HL-60 (cell line): ENCODE measurements at regions not wholly inside any gene's neighbourhood (a gene's known extent, or its start where the extent isn't known, plus 50 kb on each side); places are given as distances from the start of the nearest gene placed in this dataset.
"Not testable (repeated sequence)": the region's sequence is repeated elsewhere in the genome, so short reads cannot be mapped to it uniquely, and the experiment has no call there.

Experiments
- DNase-seq, 2 experiments: peaks; one replicate each; pipeline ENCODE4 v3.0.0-alpha.2; 2010 to 2020; ENCODE audit warnings: low read depth in 1 of 2, low spot score in 1 of 2
- H3K27ac ChIP-seq: fragments of 250-450 bp; sonication (Bioruptor Pico); replicated peaks from 2 replicates; pipeline ENCODE4 v1.5.1; 2020; ENCODE audit warnings: mild to moderate bottlenecking, moderate library complexity
- H3K27me3 ChIP-seq: fragments of 250-450 bp; sonication (Bioruptor Pico); 2 replicates; pipeline ENCODE4 v1.5.1; 2021; ENCODE audit warnings: mild to moderate bottlenecking, moderate library complexity; ENCODE audit not compliant: insufficient read depth, poor library complexity, severe bottlenecking
- H3K4me3 ChIP-seq: replicated peaks from 2 replicates; pipeline ENCODE4 v1.5.1; 2011; ENCODE audit warnings: mild to moderate bottlenecking, control low read depth, low read length; ENCODE audit not compliant: insufficient read depth
- GABPA ChIP-seq: IDR thresholded peaks from 2 replicates; pipeline ENCODE4 v1.6.1; 2012; ENCODE audit warnings: low read depth
- POLR2AphosphoS5 ChIP-seq: IDR thresholded peaks from 2 replicates; pipeline ENCODE4 v1.6.1; 2012; ENCODE audit warnings: low read depth
- SPI1 ChIP-seq: IDR thresholded peaks from 2 replicates; pipeline ENCODE4 v1.6.1; 2012; ENCODE audit warnings: low read depth, mild to moderate bottlenecking, borderline replicate concordance
- TF ChIP-seq, protein P1 (sequence below): IDR thresholded peaks from one replicate; pipeline ENCODE4 v1.5.1; 2011; ENCODE audit warnings: low read length, control low read depth, inconsistent platforms; ENCODE audit not compliant: insufficient read depth
- TF ChIP-seq, protein P2 (sequence below): IDR thresholded peaks from 2 replicates; pipeline ENCODE4 v1.6.1; 2012; ENCODE audit warnings: low read depth; ENCODE audit not compliant: insufficient replicate concordance

- no peak for DNase-seq
- H3K27ac ChIP-seq = no peak overlapping the region
- no peaks in the 10 kb centered on the region for H3K27me3 ChIP-seq
- H3K4me3 ChIP-seq = no peak overlapping the region
- TF ChIP-seq SPI1 (no peak), POLR2AphosphoS5 (no peak), GABPA (no peak)
- TF ChIP-seq, protein P1, sequence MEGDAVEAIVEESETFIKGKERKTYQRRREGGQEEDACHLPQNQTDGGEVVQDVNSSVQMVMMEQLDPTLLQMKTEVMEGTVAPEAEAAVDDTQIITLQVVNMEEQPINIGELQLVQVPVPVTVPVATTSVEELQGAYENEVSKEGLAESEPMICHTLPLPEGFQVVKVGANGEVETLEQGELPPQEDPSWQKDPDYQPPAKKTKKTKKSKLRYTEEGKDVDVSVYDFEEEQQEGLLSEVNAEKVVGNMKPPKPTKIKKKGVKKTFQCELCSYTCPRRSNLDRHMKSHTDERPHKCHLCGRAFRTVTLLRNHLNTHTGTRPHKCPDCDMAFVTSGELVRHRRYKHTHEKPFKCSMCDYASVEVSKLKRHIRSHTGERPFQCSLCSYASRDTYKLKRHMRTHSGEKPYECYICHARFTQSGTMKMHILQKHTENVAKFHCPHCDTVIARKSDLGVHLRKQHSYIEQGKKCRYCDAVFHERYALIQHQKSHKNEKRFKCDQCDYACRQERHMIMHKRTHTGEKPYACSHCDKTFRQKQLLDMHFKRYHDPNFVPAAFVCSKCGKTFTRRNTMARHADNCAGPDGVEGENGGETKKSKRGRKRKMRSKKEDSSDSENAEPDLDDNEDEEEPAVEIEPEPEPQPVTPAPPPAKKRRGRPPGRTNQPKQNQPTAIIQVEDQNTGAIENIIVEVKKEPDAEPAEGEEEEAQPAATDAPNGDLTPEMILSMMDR = no peak
These were observed 77.9 kb upstream of the SATB2 start for GRCh38 chr2:199535445-199536177.

- DNase-seq, H3K27ac ChIP-seq, H3K27me3 ChIP-seq, H3K4me3 ChIP-seq: not testable (repeated sequence)
These were observed 76.1 kb upstream of the SATB2 start for GRCh38 chr2:199533873-199534272.

DNA sequence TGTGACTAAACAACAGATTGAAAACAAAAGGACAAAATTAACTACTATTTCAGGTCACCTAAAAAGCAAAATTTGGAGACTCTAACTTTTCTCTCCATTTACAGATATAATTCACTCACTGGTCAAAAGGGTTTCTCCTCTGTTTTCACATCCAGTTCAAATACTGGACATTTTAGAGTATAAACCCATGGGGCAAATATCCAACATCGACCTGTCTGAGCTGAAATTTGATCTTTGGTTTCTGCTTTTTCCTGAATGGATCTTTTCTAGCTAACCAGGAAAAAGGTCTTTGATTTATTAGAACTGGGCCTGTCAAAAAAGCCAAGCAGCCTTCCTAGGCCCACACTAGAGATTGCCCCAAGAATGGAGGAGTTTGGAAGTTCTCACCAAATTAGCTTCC, 69.3 kb upstream of the SATB2 start:
- no peak for DNase-seq
- Histone ChIP-seq H3K27me3 (no peaks in the 10 kb centered on the region), H3K4me3 (no peak overlapping the region), H3K27ac (no peak overlapping the region)
- TF ChIP-seq POLR2AphosphoS5 = no peak

- Histone ChIP-seq H3K27ac (no peak overlapping the region), H3K4me3 (no peak overlapping the region), H3K27me3 (no peaks in the 10 kb centered on the region)
- TF ChIP-seq, protein P1 = no peak
- TF ChIP-seq GABPA = no peak
- no peak for TF ChIP-seq POLR2AphosphoS5
- TF ChIP-seq SPI1 = no peak
- TF ChIP-seq, protein P2, sequence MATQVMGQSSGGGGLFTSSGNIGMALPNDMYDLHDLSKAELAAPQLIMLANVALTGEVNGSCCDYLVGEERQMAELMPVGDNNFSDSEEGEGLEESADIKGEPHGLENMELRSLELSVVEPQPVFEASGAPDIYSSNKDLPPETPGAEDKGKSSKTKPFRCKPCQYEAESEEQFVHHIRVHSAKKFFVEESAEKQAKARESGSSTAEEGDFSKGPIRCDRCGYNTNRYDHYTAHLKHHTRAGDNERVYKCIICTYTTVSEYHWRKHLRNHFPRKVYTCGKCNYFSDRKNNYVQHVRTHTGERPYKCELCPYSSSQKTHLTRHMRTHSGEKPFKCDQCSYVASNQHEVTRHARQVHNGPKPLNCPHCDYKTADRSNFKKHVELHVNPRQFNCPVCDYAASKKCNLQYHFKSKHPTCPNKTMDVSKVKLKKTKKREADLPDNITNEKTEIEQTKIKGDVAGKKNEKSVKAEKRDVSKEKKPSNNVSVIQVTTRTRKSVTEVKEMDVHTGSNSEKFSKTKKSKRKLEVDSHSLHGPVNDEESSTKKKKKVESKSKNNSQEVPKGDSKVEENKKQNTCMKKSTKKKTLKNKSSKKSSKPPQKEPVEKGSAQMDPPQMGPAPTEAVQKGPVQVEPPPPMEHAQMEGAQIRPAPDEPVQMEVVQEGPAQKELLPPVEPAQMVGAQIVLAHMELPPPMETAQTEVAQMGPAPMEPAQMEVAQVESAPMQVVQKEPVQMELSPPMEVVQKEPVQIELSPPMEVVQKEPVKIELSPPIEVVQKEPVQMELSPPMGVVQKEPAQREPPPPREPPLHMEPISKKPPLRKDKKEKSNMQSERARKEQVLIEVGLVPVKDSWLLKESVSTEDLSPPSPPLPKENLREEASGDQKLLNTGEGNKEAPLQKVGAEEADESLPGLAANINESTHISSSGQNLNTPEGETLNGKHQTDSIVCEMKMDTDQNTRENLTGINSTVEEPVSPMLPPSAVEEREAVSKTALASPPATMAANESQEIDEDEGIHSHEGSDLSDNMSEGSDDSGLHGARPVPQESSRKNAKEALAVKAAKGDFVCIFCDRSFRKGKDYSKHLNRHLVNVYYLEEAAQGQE = no peak
- DNase-seq = no peak
These were observed 67.2 kb upstream of the SATB2 start for GRCh38 chr2:199524689-199525574.

DNA sequence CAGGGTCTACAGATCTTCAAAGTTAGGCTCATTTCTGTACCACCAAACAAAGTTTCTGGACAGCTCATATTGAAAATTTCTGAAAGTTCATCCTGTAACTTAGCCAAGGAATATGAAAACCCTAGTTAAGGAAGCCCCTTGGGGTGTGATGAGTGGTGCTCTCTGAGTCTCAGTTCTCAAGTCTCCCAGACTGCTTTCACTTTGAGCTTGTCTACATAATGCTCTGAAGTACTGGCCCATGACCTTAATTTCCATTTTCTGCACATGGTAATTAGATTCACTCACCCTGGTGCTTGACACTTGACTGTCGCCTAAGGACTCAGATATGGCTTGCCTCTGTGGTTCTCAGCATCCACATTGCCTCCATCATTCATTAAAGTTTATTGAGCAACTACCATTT, 51.7 kb upstream of the SATB2 start:
- Histone ChIP-seq H3K27ac (no peak overlapping the region), H3K27me3 (peaks cover 3% of the 10 kb centered on the region), H3K4me3 (no peak overlapping the region)
- no peak for DNase-seq
- no peak for TF ChIP-seq POLR2AphosphoS5
- TF ChIP-seq SPI1 = no peak
- TF ChIP-seq GABPA = no peak
- TF ChIP-seq, protein P1 = no peak
- TF ChIP-seq, protein P2 = no peak
